Stomach (tissue), 4 donors: ENCODE measurements at regions not wholly inside any gene's neighbourhood (a gene's known extent, or its start where the extent isn't known, plus 50 kb on each side); places are given as distances from the start of the nearest gene placed in this dataset.

Experiments
- EP300 ChIP-seq: sonication (generic); formaldehyde crosslinking; IDR thresholded peaks from one replicate; pipeline ENCODE4 v1.6.1; 2017; ENCODE audit warnings: antibody characterized with exemption
- POLR2A ChIP-seq, 4 donors: fragments of 450-650 bp; IDR thresholded peaks; one replicate each; pipeline ENCODE4 v1.6.1; 2016; ENCODE audit warnings: antibody characterized with exemption in 4 of 4, control low read depth in 2 of 4, mild to moderate bottlenecking in 1 of 4, moderate library complexity in 1 of 4

DNA sequence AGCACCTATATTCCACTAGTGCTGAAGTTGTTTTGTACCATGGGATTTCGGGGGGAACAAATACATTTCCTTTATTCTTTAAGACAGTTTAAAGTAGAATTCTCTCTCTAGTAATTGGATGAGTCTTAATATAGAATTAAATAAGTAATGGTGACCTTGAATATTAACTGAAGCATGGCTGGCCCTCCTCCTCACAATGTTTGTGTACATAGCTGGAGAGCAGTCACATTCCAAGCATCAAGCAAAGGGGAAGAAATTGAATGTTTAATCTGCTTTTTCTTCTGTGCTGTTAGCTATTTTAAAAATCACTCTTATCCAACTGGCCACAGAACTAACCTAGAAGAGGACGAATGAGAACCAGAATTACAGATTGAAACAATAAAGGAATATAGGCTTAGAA lies 906.9 kb downstream of the CCSER2 start:
- TF ChIP-seq EP300: no peak
- no peak for TF ChIP-seq POLR2A (IDR thresholded peaks at IDR 0.05)
